WTC11 (cell line): ENCODE measurements at regions not wholly inside any gene's neighbourhood (a gene's known extent, or its start where the extent isn't known, plus 50 kb on each side); places are given as distances from the start of the nearest gene placed in this dataset.

Experiments used
- ATAC-seq: fragments of 200-7000 bp; cut with Tn5 transposase; 2 replicates; pipeline ENCODE4 v1.10.0; 2021; ENCODE audit warnings: mild to moderate bottlenecking, moderate library complexity
- CTCF ChIA-PET: fragments of 300-600 bp; sonication (Branson Sonifier 250); formaldehyde crosslinking; loops from one replicate; lab custom pipeline; 2021; ENCODE audit warnings: antibody characterized with exemption; lab: Charles Lee
- POLR2A ChIA-PET: fragments of 350-600 bp; sonication (Branson Sonifier 250); formaldehyde crosslinking; loops from one replicate; lab custom pipeline; 2021; ENCODE audit warnings: antibody characterized with exemption; lab: Charles Lee
- DNase-seq: peaks from one replicate; pipeline ENCODE4 v3.0.0; 2021; ENCODE audit warnings: low spot score
- H3K27ac Mint-ChIP-seq: 2 replicates; pipeline ENCODE4 v1.8.0; 2021; ENCODE audit warnings: mixed read lengths
- H3K27me3 Mint-ChIP-seq: 2 replicates; pipeline ENCODE4 v1.8.0; 2021; ENCODE audit warnings: low read depth, mild to moderate bottlenecking, moderate library complexity, mixed read lengths
- H3K36me3 Mint-ChIP-seq: 2 replicates; pipeline ENCODE4 v1.8.0; 2021; ENCODE audit warnings: mixed read lengths
- H3K4me1 Mint-ChIP-seq: 2 replicates; pipeline ENCODE4 v1.8.0; 2022; ENCODE audit warnings: mixed read lengths
- H3K4me3 Mint-ChIP-seq: 2 replicates; pipeline ENCODE4 v1.8.0; 2021; ENCODE audit warnings: mild to moderate bottlenecking, moderate library complexity, mixed read lengths
- H3K9me3 Mint-ChIP-seq: 2 replicates; pipeline ENCODE4 v1.8.0; 2021; ENCODE audit warnings: mixed read lengths
- ATF1 ChIP-seq: sonication (generic); formaldehyde crosslinking; IDR thresholded peaks from 2 replicates; pipeline ENCODE4 v1.8.1; 2023; ENCODE audit warnings: mild to moderate bottlenecking, moderate library complexity, missing genetic modification reagents
- EMX1 ChIP-seq: fragments of 250-450 bp; sonication (Bioruptor Pico); IDR thresholded peaks from 2 replicates; pipeline ENCODE4 v1.8.0; 2021; ENCODE audit warnings: mild to moderate bottlenecking
- FOXK1 ChIP-seq: sonication (generic); formaldehyde crosslinking; IDR thresholded peaks from 2 replicates; pipeline ENCODE4 v1.8.0; 2022; ENCODE audit warnings: mild to moderate bottlenecking, moderate library complexity, missing genetic modification reagents
- KAT7 ChIP-seq: sonication (generic); formaldehyde crosslinking; IDR thresholded peaks from 2 replicates; pipeline ENCODE4 v1.8.1; 2023; ENCODE audit warnings: missing genetic modification reagents, mild to moderate bottlenecking, borderline replicate concordance
- NR3C1 ChIP-seq: sonication (generic); formaldehyde crosslinking; conservative IDR thresholded peaks from 2 replicates; pipeline ENCODE4 v1.8.1; 2023; ENCODE audit warnings: low read depth, mild to moderate bottlenecking, missing genetic modification reagents
- PRRX2 ChIP-seq: fragments of 250-450 bp; sonication (Bioruptor Pico); IDR thresholded peaks from 2 replicates; pipeline ENCODE4 v1.8.0; 2021; ENCODE audit warnings: mild to moderate bottlenecking
- RELA ChIP-seq: sonication (generic); formaldehyde crosslinking; IDR thresholded peaks from 2 replicates; pipeline ENCODE4 v1.8.1; 2022; ENCODE audit warnings: missing genetic modification reagents, mild to moderate bottlenecking, borderline replicate concordance
- SP1 ChIP-seq: sonication (generic); formaldehyde crosslinking; conservative IDR thresholded peaks from 2 replicates; pipeline ENCODE4 v1.8.1; 2022; ENCODE audit warnings: missing genetic modification reagents
- ZNF219 ChIP-seq: sonication (generic); formaldehyde crosslinking; IDR thresholded peaks from 2 replicates; pipeline ENCODE4 v1.8.0; 2023; ENCODE audit warnings: missing genetic modification reagents, mild to moderate bottlenecking, borderline replicate concordance
- ZNF317 ChIP-seq: sonication (generic); formaldehyde crosslinking; IDR thresholded peaks from 2 replicates; pipeline ENCODE4 v1.8.1; 2023; ENCODE audit warnings: low read depth, mild to moderate bottlenecking, moderate library complexity, missing genetic modification reagents, borderline replicate concordance
- TF ChIP-seq, protein P1 (sequence below): sonication (generic); formaldehyde crosslinking; IDR thresholded peaks from 2 replicates; pipeline ENCODE4 v1.8.0; 2023; ENCODE audit warnings: missing genetic modification reagents
- TF ChIP-seq, protein P2 (sequence below): sonication (generic); formaldehyde crosslinking; IDR thresholded peaks from 2 replicates; pipeline ENCODE4 v1.8.1; 2022; ENCODE audit warnings: low read depth, mild to moderate bottlenecking, moderate library complexity, missing genetic modification reagents, borderline replicate concordance
- TF ChIP-seq, protein P3 (sequence below): sonication (generic); formaldehyde crosslinking; IDR thresholded peaks from 2 replicates; pipeline ENCODE4 v1.8.0; 2023; ENCODE audit warnings: mild to moderate bottlenecking, missing genetic modification reagents
- TF ChIP-seq, protein P4 (sequence below): sonication (generic); formaldehyde crosslinking; IDR thresholded peaks from 2 replicates; pipeline ENCODE4 v1.8.1; 2023; ENCODE audit warnings: mild to moderate bottlenecking, missing genetic modification reagents
- TF ChIP-seq, protein P5 (sequence below): sonication (generic); formaldehyde crosslinking; IDR thresholded peaks from 2 replicates; pipeline ENCODE4 v1.8.0; 2023; ENCODE audit warnings: missing genetic modification reagents, mild to moderate bottlenecking, borderline replicate concordance
- TF ChIP-seq, protein P6 (sequence below): sonication (generic); formaldehyde crosslinking; IDR thresholded peaks from 2 replicates; pipeline ENCODE4 v1.8.0; 2022; ENCODE audit warnings: mild to moderate bottlenecking, missing genetic modification reagents
- TF ChIP-seq, protein P7 (sequence below): sonication (generic); formaldehyde crosslinking; conservative IDR thresholded peaks from 2 replicates; pipeline ENCODE4 v1.8.1; 2022; ENCODE audit warnings: mild to moderate bottlenecking, missing genetic modification reagents

DNA sequence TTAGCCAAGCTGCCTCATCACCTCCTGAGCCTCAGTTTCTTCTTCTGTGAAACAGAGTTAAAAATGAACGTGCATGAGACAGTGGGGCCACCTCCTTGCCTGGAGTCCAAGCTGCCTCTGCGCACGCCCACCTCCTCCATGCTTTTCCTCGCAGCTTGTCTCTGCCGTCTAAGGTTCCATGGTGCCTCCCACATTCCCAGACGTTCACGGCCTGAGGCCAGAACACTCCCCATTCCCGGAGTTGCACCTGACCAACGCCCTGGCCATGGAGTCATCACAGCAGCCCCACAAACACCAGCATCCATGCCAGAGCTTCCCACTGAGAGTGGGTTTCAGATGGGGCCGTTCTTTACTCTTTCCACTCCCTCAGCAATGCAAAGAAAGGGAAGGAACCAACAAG, 183.0 kb upstream of the FOXF1 start:
- ATAC-seq (no peak), DNase-seq (no peak)
- H3K9me3 Mint-ChIP-seq: peaks cover 8% of the 10 kb centered on the region
- no peak overlapping the region for H3K4me3 Mint-ChIP-seq
- CTCF ChIA-PET: interaction anchor here (0.7 to 1.5 kb wide), 2 partner anchors 13 to 18 kb away, joined by 4 to 5 read pairs; no protein-coding TSS in a partner anchor
- POLR2A ChIA-PET: no interaction called here
- no peak overlapping the region for H3K27ac Mint-ChIP-seq
- peaks cover 4% of the 10 kb centered on the region for H3K27me3 Mint-ChIP-seq
- no peak for TF ChIP-seq ATF1 (CRISPR knock-in tag)
- TF ChIP-seq EMX1 (CRISPR knock-in tag): no peak
- TF ChIP-seq FOXK1 (CRISPR knock-in tag): no peak
- TF ChIP-seq, protein P1, sequence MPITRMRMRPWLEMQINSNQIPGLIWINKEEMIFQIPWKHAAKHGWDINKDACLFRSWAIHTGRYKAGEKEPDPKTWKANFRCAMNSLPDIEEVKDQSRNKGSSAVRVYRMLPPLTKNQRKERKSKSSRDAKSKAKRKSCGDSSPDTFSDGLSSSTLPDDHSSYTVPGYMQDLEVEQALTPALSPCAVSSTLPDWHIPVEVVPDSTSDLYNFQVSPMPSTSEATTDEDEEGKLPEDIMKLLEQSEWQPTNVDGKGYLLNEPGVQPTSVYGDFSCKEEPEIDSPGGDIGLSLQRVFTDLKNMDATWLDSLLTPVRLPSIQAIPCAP: no peak
- TF ChIP-seq ZNF317 (CRISPR knock-in tag): no peak
- TF ChIP-seq, protein P2, sequence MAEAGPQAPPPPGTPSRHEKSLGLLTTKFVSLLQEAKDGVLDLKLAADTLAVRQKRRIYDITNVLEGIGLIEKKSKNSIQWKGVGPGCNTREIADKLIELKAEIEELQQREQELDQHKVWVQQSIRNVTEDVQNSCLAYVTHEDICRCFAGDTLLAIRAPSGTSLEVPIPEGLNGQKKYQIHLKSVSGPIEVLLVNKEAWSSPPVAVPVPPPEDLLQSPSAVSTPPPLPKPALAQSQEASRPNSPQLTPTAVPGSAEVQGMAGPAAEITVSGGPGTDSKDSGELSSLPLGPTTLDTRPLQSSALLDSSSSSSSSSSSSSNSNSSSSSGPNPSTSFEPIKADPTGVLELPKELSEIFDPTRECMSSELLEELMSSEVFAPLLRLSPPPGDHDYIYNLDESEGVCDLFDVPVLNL (CRISPR knock-in tag): no peak
- TF ChIP-seq, protein P3, sequence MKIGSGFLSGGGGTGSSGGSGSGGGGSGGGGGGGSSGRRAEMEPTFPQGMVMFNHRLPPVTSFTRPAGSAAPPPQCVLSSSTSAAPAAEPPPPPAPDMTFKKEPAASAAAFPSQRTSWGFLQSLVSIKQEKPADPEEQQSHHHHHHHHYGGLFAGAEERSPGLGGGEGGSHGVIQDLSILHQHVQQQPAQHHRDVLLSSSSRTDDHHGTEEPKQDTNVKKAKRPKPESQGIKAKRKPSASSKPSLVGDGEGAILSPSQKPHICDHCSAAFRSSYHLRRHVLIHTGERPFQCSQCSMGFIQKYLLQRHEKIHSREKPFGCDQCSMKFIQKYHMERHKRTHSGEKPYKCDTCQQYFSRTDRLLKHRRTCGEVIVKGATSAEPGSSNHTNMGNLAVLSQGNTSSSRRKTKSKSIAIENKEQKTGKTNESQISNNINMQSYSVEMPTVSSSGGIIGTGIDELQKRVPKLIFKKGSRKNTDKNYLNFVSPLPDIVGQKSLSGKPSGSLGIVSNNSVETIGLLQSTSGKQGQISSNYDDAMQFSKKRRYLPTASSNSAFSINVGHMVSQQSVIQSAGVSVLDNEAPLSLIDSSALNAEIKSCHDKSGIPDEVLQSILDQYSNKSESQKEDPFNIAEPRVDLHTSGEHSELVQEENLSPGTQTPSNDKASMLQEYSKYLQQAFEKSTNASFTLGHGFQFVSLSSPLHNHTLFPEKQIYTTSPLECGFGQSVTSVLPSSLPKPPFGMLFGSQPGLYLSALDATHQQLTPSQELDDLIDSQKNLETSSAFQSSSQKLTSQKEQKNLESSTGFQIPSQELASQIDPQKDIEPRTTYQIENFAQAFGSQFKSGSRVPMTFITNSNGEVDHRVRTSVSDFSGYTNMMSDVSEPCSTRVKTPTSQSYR (CRISPR knock-in tag): no peak
- TF ChIP-seq SP1 (CRISPR knock-in tag): no peak
- TF ChIP-seq, protein P4, sequence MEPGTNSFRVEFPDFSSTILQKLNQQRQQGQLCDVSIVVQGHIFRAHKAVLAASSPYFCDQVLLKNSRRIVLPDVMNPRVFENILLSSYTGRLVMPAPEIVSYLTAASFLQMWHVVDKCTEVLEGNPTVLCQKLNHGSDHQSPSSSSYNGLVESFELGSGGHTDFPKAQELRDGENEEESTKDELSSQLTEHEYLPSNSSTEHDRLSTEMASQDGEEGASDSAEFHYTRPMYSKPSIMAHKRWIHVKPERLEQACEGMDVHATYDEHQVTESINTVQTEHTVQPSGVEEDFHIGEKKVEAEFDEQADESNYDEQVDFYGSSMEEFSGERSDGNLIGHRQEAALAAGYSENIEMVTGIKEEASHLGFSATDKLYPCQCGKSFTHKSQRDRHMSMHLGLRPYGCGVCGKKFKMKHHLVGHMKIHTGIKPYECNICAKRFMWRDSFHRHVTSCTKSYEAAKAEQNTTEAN (CRISPR knock-in tag): no peak
- TF ChIP-seq PRRX2 (CRISPR knock-in tag): no peak
- TF ChIP-seq ZNF219 (CRISPR knock-in tag): no peak
- TF ChIP-seq, protein P5, sequence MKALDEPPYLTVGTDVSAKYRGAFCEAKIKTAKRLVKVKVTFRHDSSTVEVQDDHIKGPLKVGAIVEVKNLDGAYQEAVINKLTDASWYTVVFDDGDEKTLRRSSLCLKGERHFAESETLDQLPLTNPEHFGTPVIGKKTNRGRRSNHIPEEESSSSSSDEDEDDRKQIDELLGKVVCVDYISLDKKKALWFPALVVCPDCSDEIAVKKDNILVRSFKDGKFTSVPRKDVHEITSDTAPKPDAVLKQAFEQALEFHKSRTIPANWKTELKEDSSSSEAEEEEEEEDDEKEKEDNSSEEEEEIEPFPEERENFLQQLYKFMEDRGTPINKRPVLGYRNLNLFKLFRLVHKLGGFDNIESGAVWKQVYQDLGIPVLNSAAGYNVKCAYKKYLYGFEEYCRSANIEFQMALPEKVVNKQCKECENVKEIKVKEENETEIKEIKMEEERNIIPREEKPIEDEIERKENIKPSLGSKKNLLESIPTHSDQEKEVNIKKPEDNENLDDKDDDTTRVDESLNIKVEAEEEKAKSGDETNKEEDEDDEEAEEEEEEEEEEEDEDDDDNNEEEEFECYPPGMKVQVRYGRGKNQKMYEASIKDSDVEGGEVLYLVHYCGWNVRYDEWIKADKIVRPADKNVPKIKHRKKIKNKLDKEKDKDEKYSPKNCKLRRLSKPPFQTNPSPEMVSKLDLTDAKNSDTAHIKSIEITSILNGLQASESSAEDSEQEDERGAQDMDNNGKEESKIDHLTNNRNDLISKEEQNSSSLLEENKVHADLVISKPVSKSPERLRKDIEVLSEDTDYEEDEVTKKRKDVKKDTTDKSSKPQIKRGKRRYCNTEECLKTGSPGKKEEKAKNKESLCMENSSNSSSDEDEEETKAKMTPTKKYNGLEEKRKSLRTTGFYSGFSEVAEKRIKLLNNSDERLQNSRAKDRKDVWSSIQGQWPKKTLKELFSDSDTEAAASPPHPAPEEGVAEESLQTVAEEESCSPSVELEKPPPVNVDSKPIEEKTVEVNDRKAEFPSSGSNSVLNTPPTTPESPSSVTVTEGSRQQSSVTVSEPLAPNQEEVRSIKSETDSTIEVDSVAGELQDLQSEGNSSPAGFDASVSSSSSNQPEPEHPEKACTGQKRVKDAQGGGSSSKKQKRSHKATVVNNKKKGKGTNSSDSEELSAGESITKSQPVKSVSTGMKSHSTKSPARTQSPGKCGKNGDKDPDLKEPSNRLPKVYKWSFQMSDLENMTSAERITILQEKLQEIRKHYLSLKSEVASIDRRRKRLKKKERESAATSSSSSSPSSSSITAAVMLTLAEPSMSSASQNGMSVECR (CRISPR knock-in tag): no peak
- TF ChIP-seq, protein P6, sequence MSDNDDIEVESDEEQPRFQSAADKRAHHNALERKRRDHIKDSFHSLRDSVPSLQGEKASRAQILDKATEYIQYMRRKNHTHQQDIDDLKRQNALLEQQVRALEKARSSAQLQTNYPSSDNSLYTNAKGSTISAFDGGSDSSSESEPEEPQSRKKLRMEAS: no peak
- TF ChIP-seq, protein P7, sequence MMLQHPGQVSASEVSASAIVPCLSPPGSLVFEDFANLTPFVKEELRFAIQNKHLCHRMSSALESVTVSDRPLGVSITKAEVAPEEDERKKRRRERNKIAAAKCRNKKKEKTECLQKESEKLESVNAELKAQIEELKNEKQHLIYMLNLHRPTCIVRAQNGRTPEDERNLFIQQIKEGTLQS (CRISPR knock-in tag): no peak
- TF ChIP-seq RELA (CRISPR knock-in tag): no peak
- TF ChIP-seq KAT7 (CRISPR knock-in tag): no peak
- no peak for TF ChIP-seq NR3C1 (CRISPR knock-in tag)
- no peaks in the 10 kb centered on the region for H3K4me1 Mint-ChIP-seq
- H3K36me3 Mint-ChIP-seq: peaks cover 6% of the 10 kb centered on the region; the same call in 1 of the 2 replicates
